ENCODE measurements at regions not wholly inside any gene's neighbourhood (a gene's known extent, or its start where the extent isn't known, plus 50 kb on each side); places are given as distances from the start of the nearest gene placed in this dataset.
A peak's percentile ranks its signal among the peaks of the same experiment; 100 is the strongest.

DNA sequence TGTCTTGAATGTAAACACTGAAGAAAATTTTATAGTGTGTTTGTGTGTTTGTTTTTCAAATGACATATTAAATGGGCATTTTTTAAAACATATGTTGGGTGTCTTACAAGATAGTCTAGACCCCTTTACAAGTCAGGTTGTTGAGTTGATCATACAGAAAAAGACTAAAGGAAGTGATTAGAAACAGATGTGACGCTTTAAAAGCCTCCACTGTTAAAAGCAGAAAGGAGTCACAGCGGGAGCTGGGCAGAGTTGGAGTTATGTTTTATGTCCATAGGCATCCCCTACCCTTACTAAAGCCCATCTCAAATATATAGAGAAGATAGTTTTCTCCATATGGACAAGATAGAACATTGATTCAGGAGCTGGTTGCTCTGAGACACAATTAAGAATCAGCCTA lies 393.9 kb downstream of the PLPP3 start:
- no peak for DNase-seq

- no peak for DNase-seq
Measured at GRCh38 chr1:56183151-56183550, 396.2 kb downstream of the PLPP3 start.

DNA sequence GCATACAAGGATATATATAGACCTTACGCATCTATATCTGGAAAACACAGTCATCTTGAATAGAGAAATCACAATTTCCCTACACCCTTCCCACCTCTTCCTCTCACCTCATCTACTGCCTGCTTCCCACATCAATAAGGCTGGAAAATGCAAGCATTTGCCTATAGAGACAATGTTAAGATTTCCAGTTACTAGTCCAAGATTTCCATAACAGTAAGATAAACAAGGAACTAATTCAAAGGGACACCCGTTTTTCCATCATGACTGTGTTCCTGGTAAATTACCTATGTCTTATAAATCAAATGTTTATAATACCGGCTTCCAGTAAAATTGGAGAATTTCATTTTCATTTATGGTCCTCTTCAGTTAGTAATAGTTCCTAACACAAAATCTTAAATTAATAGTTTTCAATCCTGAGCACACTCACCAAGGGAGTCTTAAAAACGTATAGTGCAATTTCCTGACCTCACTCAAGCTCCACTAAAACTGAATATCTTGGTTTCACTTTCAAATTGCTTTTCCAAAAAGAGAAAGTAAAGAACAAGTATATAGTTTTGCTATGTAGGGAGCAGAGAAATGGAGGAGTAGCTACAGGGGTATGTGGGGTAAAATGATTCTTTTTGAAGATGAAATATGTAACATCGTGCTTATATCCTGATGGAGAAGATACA lies 398.7 kb downstream of the PLPP3 start:
- DNase-seq, result no peak

GRCh38 chr1:56179543-56179942 lies 399.8 kb downstream of the PLPP3 start:
- no peak for DNase-seq

GRCh38 chr1:56175211-56175610 lies 404.2 kb downstream of the PLPP3 start:
- DNase-seq, result no peak

DNA sequence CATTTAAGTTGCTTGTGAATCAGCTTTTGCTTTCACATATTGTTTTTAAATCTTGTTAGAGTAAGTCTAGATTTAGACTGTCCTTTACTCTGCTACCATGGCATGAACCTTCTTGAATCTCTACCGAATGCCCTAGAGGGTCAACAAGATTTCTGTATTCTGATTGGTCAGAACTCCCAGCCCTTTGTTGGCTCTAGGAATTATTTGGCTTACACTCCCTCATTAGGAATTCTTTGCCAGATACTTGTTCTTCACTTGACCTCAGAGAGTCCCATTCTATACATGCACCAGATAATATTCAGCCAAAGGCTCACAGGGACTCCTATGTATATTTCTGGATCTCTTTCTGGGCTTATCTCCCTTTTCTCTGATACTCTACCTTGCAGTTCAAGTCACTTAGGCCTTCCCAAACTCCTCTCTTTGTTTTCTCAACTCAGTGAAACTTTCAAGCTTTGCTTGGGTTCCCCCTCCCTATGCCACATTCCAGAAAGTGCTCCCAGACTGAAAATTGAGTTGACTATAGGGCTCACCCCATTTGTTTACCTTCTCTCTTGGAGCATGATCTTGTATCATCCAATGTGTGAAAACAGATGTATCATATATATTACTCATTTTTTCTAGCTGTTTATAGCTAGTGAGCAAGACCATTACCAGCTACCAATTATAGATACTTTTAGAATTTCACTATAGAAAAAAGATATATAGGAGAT lies 405.0 kb downstream of the PLPP3 start:
- DNase-seq, result no peak

DNA sequence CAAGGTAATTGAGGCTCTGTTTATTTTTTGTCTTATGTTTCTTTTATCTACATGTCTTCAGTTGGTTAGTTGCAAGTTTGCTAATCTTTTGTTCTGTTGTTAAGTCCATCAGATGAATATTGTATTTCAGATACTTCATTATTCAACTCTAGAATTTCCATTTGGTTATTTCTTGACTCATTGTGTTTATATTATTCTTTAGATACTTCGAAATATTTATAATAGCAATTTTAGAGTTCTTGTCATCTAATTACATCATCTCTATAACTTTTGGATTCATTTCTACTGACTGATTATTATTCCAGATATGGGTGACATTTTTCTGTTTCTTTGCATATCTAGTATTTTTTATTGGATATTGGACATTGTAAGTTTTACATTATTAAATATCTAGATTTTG lies 405.6 kb downstream of the PLPP3 start:
- DNase-seq, result no peak

DNA sequence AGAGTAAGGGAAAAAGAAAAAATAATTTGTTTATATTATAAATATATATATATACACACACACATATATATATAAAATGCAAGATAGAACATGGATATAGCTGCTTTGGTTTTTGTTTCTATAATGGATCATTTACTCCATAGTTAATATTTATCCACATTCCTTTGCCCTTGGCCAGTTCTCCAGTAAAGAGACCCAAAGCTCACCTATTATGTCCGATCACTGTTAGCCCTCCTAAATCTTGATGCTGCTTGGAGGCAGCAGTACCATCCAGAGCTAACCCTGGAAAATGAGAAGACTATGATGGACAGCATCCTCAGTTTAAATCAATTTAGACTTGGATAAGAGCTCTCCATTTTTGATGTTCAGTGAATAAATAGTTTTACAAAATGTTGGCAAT lies 407.7 kb downstream of the PLPP3 start:
- DNase-seq, result no peak

GRCh38 chr1:56170784-56171320 lies 408.5 kb downstream of the PLPP3 start:
- DNase-seq, result no peak

DNA sequence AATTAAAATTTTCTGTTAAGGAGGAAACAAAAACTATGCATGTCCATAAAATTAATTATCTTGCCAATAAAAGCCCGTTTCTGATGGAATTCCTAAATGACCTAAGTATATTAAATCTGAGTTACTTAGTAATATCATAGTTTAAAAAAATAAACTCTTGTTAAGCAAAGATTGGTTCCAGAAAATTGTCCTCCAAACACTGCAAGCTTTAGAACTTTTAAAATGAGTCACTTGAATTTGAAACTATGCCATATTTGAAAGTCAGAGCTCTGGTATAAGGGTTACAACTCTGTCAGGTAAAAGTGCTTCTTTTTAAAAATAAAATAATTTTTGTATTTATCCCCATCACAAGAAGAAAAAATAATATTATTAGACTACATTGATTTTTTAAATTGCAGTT lies 409.5 kb downstream of the PLPP3 start:
- no peak for DNase-seq

DNA sequence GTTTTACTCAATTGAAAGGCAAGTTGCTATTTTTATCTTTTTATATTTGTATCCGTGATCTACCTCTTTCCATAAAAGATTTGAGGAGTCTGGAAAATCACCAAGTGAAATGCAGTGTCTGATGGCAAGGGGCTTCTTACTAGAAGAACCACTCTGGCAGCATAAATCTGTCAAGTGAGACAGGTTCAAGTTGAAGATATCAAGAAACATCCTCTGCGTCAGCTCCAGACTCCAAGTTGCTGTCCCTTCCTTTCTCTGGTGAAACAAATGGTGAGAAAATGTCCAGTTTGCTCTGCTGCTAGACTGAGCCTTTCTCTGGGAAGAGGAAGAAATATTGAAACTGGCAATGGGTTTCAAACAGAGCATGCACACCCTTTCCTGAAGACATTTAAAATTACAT lies 411.2 kb downstream of the PLPP3 start:
- no peak for DNase-seq

DNA sequence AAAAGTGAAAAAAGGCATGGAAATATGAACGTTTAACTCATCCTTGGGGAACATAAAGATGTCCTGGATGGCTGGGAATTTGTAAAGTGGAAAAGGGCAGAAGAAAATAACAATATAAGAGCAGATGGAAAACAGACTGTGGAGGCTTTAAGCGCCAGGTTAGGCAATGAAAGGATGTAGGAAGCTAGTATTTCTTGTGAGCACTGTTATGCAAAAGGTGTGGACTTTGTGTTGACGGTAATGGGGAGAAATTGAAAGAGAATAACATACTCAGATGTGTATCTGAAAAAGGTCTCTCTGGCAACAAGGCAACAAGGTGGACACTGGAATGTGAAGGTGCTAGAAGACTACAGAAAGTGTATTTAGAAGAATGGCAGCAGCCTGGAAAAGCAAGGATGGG lies 411.8 kb downstream of the PLPP3 start:
- no peak for DNase-seq

DNA sequence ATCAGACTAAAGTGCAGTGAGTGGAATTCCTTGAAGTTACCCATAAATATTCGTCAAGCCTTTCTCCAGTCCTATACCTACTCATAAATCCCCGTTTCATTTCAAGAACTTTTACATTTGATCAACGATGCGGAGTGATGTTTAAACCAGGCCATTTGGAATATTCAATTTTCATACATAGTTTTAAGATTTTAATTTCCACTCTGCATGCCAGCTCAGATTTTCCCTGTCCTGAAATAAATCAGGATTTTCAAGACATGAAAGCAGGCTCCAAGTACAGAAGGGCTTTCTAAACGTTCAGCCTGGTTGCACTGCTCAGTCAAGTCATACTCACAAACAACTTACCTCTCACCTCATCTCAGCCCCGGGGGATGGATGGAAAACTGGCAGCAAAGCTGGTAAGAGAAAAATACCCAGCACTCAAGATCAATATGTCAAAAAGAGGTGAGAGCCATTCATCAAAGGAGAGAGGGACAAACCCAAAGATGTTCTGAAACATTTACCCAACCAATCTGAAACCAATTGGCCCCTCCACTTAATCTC lies 418.5 kb downstream of the PLPP3 start:
- no peak for DNase-seq

DNA sequence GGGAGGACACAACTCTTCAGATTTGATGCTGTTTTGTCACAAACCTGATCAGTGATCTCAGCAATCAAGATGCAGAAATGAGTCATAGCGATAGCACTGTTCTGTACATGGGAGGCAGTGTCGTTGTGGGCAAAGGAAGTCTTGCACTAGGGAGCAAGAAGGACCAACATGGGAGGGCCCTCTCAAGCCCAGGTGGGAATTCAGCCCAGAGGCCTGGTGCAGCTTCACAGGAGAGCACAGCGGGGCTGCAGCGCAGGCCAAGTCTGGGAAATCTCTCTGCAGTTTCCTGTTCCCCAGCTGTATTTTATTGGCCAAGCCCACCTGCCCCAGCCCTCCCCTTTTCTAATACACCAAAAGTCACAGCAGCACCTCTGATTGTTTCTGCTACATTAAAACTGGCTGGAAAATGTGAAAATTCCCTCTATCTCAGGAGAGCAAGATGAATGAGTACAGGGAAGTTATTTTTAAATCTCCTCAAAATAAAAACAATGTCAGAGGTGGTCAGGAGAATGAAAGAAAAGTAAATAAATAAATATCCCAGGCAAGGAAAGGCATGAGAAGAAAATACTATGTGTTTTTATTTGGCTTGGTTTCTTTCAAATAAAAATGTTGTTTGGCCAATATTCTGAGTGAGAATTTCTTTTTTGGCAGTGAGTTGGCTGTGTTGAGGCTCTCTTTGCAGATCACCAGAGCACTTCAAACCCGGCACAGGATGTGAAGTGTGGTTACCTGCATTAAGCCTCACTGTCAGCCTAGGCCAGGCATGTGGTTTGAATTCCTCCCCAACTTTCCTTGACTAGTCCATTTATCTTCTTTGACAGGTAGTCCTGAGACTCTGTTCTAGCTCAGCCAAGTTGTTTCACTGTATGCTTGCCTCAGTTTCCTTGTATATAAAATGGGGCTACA lies 422.1 kb downstream of the PLPP3 start:
- no peak for DNase-seq

DNA sequence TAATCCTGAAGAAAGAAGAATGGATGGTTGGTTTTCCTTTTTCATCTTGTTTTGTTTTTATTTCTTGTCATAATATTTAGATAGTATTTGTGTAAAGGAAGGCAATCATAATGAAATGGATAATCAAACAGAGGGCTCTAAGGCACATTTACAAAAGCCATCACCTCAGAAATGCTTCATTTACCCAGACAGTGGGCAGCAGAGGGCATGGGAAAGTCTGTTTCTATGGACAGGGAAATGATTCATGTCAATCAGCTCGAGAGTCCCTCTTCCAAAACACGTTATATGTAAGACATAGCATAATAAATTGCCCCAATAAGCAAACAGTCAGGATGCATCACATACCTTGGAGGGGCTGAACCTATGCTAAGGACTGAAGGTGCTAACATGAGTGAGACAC lies 426.1 kb downstream of the PLPP3 start:
- DNase-seq, result peak; percentile 36

- DNase-seq, result no peak
Measured at GRCh38 chr1:56152635-56153034, 426.7 kb downstream of the PLPP3 start.

DNA sequence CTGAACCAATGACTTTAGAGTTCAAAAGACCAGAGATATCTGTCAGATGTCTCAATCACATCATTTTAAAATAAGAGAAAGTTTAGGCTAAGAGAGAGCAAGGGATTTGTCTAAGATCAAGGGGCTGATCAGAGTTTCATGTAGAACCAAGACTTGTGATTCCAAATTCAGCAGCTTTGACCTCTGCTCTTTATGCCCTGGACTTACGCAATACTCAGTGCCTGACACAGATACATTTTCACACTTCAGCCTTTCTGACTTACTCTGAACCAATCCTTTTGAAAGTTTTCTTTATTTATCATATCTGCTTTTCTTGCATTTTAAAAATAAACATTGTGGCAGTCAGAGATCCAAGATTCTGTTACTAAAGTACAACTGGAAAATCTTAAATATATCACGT lies 428.0 kb downstream of the PLPP3 start:
- no peak for DNase-seq

GRCh38 chr1:56150441-56151215 lies 428.7 kb downstream of the PLPP3 start:
- DNase-seq, result no peak

DNA sequence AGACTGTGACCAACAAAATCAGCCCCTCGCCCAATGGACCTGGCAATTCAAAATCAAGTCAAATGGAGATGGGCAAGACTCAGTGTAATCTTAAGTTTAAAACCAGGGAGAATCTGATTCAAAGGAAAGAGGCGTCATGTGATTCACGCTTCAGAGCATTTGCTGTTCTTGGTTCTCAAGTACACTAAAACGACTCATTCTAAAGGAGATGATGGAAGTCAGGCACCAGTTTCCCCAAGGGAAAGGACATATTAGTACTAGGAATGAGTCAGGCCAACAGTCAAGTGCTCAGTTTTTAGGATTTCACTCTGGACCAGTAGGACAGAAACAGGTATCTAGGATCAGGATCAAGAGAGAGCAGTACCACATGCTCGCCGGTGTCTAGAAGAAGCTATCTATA lies 429.6 kb downstream of the PLPP3 start:
- DNase-seq, result no peak

GRCh38 chr1:56148326-56149193 lies 430.8 kb downstream of the PLPP3 start:
- no peak for DNase-seq

DNA sequence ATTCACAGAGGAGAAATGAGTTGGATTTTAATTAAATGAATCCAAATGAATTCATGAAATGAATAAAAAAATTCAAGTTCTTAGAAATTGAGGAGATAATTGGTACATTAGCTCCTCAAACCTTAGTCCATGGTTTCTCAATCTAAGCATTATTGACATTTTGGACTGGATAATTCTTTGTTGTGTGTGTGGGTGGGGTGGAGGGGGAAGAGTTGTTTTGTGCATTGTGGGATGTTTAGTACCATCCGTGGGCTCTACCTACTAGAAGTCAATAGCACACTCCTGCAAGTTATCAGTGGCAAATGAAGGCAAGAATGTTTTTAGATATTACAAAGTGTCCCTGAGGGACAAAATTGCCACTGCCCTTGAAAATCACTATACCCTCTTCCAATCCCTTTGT lies 431.9 kb downstream of the PLPP3 start:
- DNase-seq, result no peak

All from SHP77 treated with DMSO at 0.1 percent for 48 hours (cell line).